ENCODE measurements at regions not wholly inside any gene's neighbourhood (a gene's known extent, or its start where the extent isn't known, plus 50 kb on each side); places are given as distances from the start of the nearest gene placed in this dataset.

- TF ChIP-seq CTCF (IDR thresholded peaks at IDR 0.05; ENCODE audit: low read length) (no peak), EZH2 (IDR thresholded peaks at IDR 0.05; ENCODE audit: borderline replicate concordance, low read length) (no peak)
These were observed 644.2 kb downstream of the MCTP2 start for GRCh38 chr15:94875550-94875949.
